ENCODE measurements at regions not wholly inside any gene's neighbourhood (a gene's known extent, or its start where the extent isn't known, plus 50 kb on each side); places are given as distances from the start of the nearest gene placed in this dataset.
A peak's percentile ranks its signal among the peaks of the same experiment; 100 is the strongest.

DNA sequence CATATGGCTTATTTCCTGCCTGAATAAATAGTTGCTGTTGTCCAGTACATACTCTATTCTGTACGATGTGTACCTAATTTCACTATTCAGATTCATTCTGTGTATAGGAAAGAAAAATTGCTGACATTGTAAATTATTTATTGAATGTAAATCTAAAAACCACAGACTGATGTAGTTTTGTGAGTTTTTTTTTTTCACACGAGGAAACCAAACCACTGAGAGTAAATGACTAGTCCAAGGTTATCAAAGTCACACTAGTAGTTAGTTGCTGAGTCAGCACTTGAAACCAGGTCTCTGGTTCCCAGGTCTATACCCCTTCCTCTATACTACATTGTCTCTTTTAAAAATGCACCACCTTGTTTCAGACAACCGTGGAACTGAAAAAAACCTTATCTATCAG lies 298.3 kb upstream of the DIAPH2 start:
- peak overlapping the region; percentile 45; the same call in 1 of the 2 replicates for H3K27ac ChIP-seq (ENCODE audit: low read length)
- H3K4me2 ChIP-seq (ENCODE audit: low read depth, low read length) = peak overlapping the region; percentile 35
- no peak overlapping the region for H3K9ac ChIP-seq (ENCODE audit: low read length)
- H3K4me3 ChIP-seq (ENCODE audit: low read length) = no peak overlapping the region
- H3F3A ChIP-seq (ENCODE audit: insufficient read depth, low read length) = peaks cover 4% of the 10 kb centered on the region; the same call in 1 of the 2 replicates
- H3K9me2 ChIP-seq (replicated peaks; ENCODE audit: insufficient read depth, low read length) = no peaks in the 10 kb centered on the region
- peak; percentile 88 for DNase-seq
- no peaks in the 10 kb centered on the region for H3K36me3 ChIP-seq (replicated peaks; ENCODE audit: insufficient read depth, low read length)
- H4K20me1 ChIP-seq (ENCODE audit: insufficient read depth, low read length) = no peaks in the 10 kb centered on the region
- peaks cover 9% of the 10 kb centered on the region for H3K4me1 ChIP-seq (ENCODE audit: low read length)
- H3K27me3 ChIP-seq (replicated peaks; ENCODE audit: insufficient read depth, low read length) = no peaks in the 10 kb centered on the region
- TF ChIP-seq EZH2 (optimal IDR thresholded peaks at IDR 0.05; ENCODE audit: low read depth, low read length) (no peak), EZH2phosphoT487 (IDR thresholded peaks at IDR 0.05; ENCODE audit: low read length) (no peak)
- TF ChIP-seq, protein P1, sequence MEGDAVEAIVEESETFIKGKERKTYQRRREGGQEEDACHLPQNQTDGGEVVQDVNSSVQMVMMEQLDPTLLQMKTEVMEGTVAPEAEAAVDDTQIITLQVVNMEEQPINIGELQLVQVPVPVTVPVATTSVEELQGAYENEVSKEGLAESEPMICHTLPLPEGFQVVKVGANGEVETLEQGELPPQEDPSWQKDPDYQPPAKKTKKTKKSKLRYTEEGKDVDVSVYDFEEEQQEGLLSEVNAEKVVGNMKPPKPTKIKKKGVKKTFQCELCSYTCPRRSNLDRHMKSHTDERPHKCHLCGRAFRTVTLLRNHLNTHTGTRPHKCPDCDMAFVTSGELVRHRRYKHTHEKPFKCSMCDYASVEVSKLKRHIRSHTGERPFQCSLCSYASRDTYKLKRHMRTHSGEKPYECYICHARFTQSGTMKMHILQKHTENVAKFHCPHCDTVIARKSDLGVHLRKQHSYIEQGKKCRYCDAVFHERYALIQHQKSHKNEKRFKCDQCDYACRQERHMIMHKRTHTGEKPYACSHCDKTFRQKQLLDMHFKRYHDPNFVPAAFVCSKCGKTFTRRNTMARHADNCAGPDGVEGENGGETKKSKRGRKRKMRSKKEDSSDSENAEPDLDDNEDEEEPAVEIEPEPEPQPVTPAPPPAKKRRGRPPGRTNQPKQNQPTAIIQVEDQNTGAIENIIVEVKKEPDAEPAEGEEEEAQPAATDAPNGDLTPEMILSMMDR (IDR thresholded peaks at IDR 0.05; ENCODE audit: low read length) = no peak
- no peak overlapping the region for H2AFZ ChIP-seq (ENCODE audit: low read length)
- no peaks in the 10 kb centered on the region for H3K9me3 ChIP-seq (replicated peaks; ENCODE audit: insufficient read depth, low read length)
- H3K79me2 ChIP-seq (ENCODE audit: low read length) = no peaks in the 10 kb centered on the region

DNA sequence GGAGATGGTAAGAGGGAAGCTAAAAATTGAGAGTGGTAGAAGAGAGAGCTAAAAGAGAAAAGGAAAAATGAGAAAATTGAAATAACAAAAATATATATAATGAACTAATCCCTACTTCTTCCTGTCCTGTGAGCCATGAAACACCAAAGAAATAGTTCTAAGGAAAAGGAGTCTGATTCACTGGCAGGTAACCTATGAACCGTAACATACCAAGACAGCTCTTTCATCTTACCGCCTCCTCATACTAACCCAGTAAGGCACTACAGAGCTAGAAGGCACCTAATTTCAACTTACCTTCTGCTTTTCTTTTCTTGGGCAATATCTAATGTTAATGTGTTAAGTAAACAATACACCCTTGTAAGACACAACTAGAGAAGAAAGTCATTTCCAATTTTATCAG lies 297.7 kb upstream of the DIAPH2 start:
- Histone ChIP-seq H3K4me2 (ENCODE audit: low read depth, low read length) (no peak overlapping the region; the same call in 1 of the 2 replicates), H2AFZ (ENCODE audit: low read length) (no peak overlapping the region), H3K36me3 (replicated peaks; ENCODE audit: insufficient read depth, low read length) (no peaks in the 10 kb centered on the region), H3K9me2 (replicated peaks; ENCODE audit: insufficient read depth, low read length) (no peaks in the 10 kb centered on the region), H4K20me1 (ENCODE audit: insufficient read depth, low read length) (no peaks in the 10 kb centered on the region), H3K4me3 (ENCODE audit: low read length) (no peak overlapping the region), H3K9me3 (replicated peaks; ENCODE audit: insufficient read depth, low read length) (no peaks in the 10 kb centered on the region), H3K4me1 (ENCODE audit: low read length) (peaks cover 9% of the 10 kb centered on the region), H3K79me2 (ENCODE audit: low read length) (no peaks in the 10 kb centered on the region), H3F3A (ENCODE audit: insufficient read depth, low read length) (peaks cover 4% of the 10 kb centered on the region; the same call in 1 of the 2 replicates), H3K27me3 (replicated peaks; ENCODE audit: insufficient read depth, low read length) (no peaks in the 10 kb centered on the region), H3K9ac (ENCODE audit: low read length) (no peak overlapping the region), H3K27ac (ENCODE audit: low read length) (peak overlapping the region; percentile 45; the same call in 1 of the 2 replicates)
- no peak for TF ChIP-seq EZH2phosphoT487 (IDR thresholded peaks at IDR 0.05; ENCODE audit: low read length)
- DNase-seq = no peak

DNA sequence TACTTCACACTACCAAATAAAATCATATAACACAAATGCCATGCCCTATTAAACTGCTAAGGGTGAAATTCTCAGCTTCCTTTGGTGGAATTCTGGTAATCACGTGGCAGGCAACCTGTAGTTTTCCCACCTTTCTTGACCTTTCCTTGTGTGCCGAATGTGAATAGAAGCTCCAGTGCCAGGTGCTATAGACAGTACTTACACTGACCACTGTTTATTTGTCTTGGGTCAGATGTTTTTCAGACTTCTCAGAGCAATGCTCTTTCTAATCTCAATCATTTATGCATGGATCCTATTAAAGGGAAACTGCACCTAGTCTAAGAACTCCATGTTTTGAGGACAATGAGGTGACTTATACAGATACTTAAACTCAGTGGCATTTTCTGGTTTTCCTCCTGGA lies 296.8 kb upstream of the DIAPH2 start:
- TF ChIP-seq EZH2 (optimal IDR thresholded peaks at IDR 0.05; ENCODE audit: low read depth, low read length) (no peak), EZH2phosphoT487 (IDR thresholded peaks at IDR 0.05; ENCODE audit: low read length) (no peak)
- TF ChIP-seq, protein P1 (IDR thresholded peaks at IDR 0.05; ENCODE audit: low read length) = no peak
- no peaks in the 10 kb centered on the region for H3K36me3 ChIP-seq (replicated peaks; ENCODE audit: insufficient read depth, low read length)
- no peak for DNase-seq
- peaks cover 9% of the 10 kb centered on the region for H3K4me1 ChIP-seq (ENCODE audit: low read length)
- H3K4me3 ChIP-seq (ENCODE audit: low read length) = no peak overlapping the region
- H3K79me2 ChIP-seq (ENCODE audit: low read length) = no peaks in the 10 kb centered on the region
- no peak overlapping the region for H3K4me2 ChIP-seq (ENCODE audit: low read depth, low read length)
- no peak overlapping the region for H3K9ac ChIP-seq (ENCODE audit: low read length)
- H4K20me1 ChIP-seq (ENCODE audit: insufficient read depth, low read length) = no peaks in the 10 kb centered on the region
- H3F3A ChIP-seq (ENCODE audit: insufficient read depth, low read length) = peaks cover 4% of the 10 kb centered on the region; the same call in 1 of the 2 replicates
- no peaks in the 10 kb centered on the region for H3K27me3 ChIP-seq (replicated peaks; ENCODE audit: insufficient read depth, low read length)
- no peak overlapping the region for H3K27ac ChIP-seq (ENCODE audit: low read length)
- H2AFZ ChIP-seq (ENCODE audit: low read length) = no peak overlapping the region
- H3K9me3 ChIP-seq (replicated peaks; ENCODE audit: insufficient read depth, low read length) = no peaks in the 10 kb centered on the region
- no peaks in the 10 kb centered on the region for H3K9me2 ChIP-seq (replicated peaks; ENCODE audit: insufficient read depth, low read length)

DNA sequence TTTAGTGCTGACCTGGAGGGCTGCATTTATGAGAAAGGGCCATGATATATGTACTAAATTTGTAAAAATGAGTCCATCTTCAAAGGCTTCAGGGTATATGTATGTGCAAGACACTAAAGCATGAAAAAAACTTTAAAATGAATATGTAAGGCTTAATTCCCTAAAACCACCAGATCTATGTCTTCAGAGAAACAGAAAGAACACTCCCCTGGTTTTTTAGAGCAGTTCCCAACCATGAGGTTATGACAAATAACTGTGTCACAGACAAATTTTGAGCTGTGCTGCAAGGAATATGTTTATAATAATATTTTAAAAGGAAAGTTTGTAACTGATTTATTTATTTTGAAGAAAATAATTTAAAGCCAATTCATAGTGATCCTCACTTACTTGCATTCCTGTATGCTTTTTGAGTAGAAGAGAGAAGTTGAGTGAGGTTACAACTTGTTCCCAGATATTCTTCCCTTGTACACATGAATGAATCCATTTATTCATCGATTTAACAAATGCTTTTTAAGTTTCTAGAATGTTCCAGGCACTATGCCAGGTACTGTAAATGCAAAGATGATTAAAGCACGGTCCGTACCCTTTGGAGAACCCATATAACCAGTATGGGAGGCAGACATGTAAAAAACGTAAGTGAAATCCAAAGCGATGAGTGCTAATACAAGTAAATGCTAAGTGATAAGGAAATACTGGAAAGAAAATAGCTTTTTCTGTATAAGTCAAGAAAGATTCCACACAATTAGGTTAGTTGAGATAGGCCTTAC lies 295.2 kb upstream of the DIAPH2 start:
- Histone ChIP-seq H3K27me3 (replicated peaks; ENCODE audit: insufficient read depth, low read length) (no peaks in the 10 kb centered on the region), H3K4me1 (ENCODE audit: low read length) (peaks cover 9% of the 10 kb centered on the region), H3K79me2 (ENCODE audit: low read length) (no peaks in the 10 kb centered on the region), H3K9me2 (replicated peaks; ENCODE audit: insufficient read depth, low read length) (no peaks in the 10 kb centered on the region), H3K9me3 (replicated peaks; ENCODE audit: insufficient read depth, low read length) (no peaks in the 10 kb centered on the region), H3K4me2 (ENCODE audit: low read depth, low read length) (no peak overlapping the region), H3K36me3 (replicated peaks; ENCODE audit: insufficient read depth, low read length) (no peaks in the 10 kb centered on the region), H3K27ac (ENCODE audit: low read length) (no peak overlapping the region), H4K20me1 (ENCODE audit: insufficient read depth, low read length) (no peaks in the 10 kb centered on the region), H2AFZ (ENCODE audit: low read length) (no peak overlapping the region), H3K4me3 (ENCODE audit: low read length) (no peak overlapping the region), H3F3A (ENCODE audit: insufficient read depth, low read length) (peaks cover 4% of the 10 kb centered on the region; the same call in 1 of the 2 replicates), H3K9ac (ENCODE audit: low read length) (no peak overlapping the region)
- TF ChIP-seq, protein P1 (IDR thresholded peaks at IDR 0.05; ENCODE audit: low read length) = no peak
- no peak for TF ChIP-seq EZH2 (optimal IDR thresholded peaks at IDR 0.05; ENCODE audit: low read depth, low read length)
- no peak for TF ChIP-seq EZH2phosphoT487 (IDR thresholded peaks at IDR 0.05; ENCODE audit: low read length)
- no peak for DNase-seq

Measured in MM.1S (cell line).